Hepatocyte (in vitro differentiated cells): ENCODE measurements at regions not wholly inside any gene's neighbourhood (a gene's known extent, or its start where the extent isn't known, plus 50 kb on each side); places are given as distances from the start of the nearest gene placed in this dataset.

Experiments used
- DNase-seq: peaks from one replicate; pipeline ENCODE4 v3.0.0-alpha.2; 2016; ENCODE audit warnings: low spot score
- H2AFZ ChIP-seq: fragments of 200-600 bp; sonication (generic); 2 replicates; pipeline ENCODE4 v1.6.0; 2016; ENCODE audit warnings: antibody characterized with exemption, mild to moderate bottlenecking
- H3K27ac ChIP-seq: fragments of 200-600 bp; sonication (generic); 2 replicates; pipeline ENCODE4 v1.5.1; 2016; ENCODE audit warnings: mild to moderate bottlenecking
- H3K27me3 ChIP-seq: fragments of 200-600 bp; sonication (generic); 2 replicates; pipeline ENCODE4 v1.6.1; 2016
- H3K36me3 ChIP-seq: fragments of 200-600 bp; sonication (generic); replicated peaks from 2 replicates; pipeline ENCODE4 v1.5.1; 2016; ENCODE audit warnings: low read depth; ENCODE audit not compliant: insufficient read depth
- H3K4me1 ChIP-seq: fragments of 200-600 bp; sonication (generic); 2 replicates; pipeline ENCODE4 v1.5.1; 2016; ENCODE audit warnings: mild to moderate bottlenecking, moderate library complexity; ENCODE audit not compliant: insufficient read depth
- H3K4me2 ChIP-seq: fragments of 200-600 bp; sonication (generic); 2 replicates; pipeline ENCODE4 v1.6.0; 2016
- H3K4me3 ChIP-seq: fragments of 200-600 bp; sonication (generic); 2 replicates; pipeline ENCODE4 v1.5.1; 2016; ENCODE audit warnings: mild to moderate bottlenecking
- H3K79me2 ChIP-seq: fragments of 200-600 bp; sonication (generic); 2 replicates; pipeline ENCODE4 v1.6.0; 2017; ENCODE audit warnings: mild to moderate bottlenecking
- H3K9me2 ChIP-seq: fragments of 200-600 bp; sonication (generic); replicated peaks from 2 replicates; pipeline ENCODE4 v1.6.0; 2017; ENCODE audit warnings: mild to moderate bottlenecking; ENCODE audit not compliant: insufficient read depth
- H3K9me3 ChIP-seq: fragments of 200-600 bp; sonication (generic); 2 replicates; pipeline ENCODE4 v1.5.1; 2016; ENCODE audit warnings: low read depth, mild to moderate bottlenecking
- H4K20me1 ChIP-seq: fragments of 200-600 bp; sonication (generic); 2 replicates; pipeline ENCODE4 v1.6.0; 2016; ENCODE audit warnings: mild to moderate bottlenecking; ENCODE audit not compliant: insufficient read depth, poor library complexity, severe bottlenecking
- EZH2 ChIP-seq: fragments of 200-600 bp; sonication (generic); IDR thresholded peaks from 2 replicates; pipeline ENCODE4 v1.6.1; 2016; ENCODE audit warnings: antibody characterized with exemption, mild to moderate bottlenecking, borderline replicate concordance
- EZH2phosphoT487 ChIP-seq: fragments of 200-600 bp; sonication (generic); IDR thresholded peaks from one replicate; pipeline ENCODE4 v1.6.1; 2018; ENCODE audit warnings: antibody characterized with exemption, mild to moderate bottlenecking, low read depth, moderate library complexity; ENCODE audit not compliant: unreplicated experiment, severe bottlenecking
- WGBS: methylation state at CpG from one replicate; pipeline ENCODE4 v1.1.6; 2016; ENCODE audit warnings: low lambda C conversion rate; ENCODE audit errors: missing lambda C conversion rate; 5-methylcytosine and 5-hydroxymethylcytosine counted together
- TF ChIP-seq, protein P1 (sequence below): fragments of 200-600 bp; sonication (generic); IDR thresholded peaks from 2 replicates; pipeline ENCODE4 v1.5.1; 2016; ENCODE audit warnings: antibody characterized with exemption, mild to moderate bottlenecking; ENCODE audit not compliant: poor library complexity

DNA sequence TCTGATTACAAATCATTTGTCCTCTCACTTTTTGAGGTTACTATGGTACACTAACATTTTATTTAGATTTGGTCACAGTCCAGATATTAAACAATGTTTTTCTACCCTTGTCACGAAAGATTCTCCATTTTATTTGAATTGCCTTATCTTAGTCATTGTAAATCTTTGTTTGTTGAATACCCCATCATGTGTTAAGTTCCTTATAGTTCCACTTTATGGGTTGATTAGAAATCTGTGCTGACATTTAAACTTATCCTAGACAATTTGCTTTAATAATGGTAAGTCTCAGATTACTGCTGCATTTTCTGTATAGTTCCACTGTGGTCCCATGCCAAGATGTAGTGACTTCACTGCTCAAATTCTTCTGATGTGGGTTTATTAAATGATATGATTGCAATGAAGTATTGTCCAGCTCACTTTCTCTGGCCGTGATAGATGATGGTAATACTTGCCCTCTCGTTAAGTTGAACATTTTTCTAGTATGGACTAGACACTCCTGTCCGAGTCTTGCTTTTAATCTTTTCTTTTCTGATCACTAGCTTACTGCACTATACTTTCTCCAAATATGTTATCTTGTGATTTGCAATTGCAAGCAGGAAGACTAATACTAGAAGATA, 1107.3 kb downstream of the SLC6A15 start:
- no peaks in the 10 kb centered on the region for H3K36me3 ChIP-seq
- H3K9me2 ChIP-seq, result no peaks in the 10 kb centered on the region
- 70% methylated on average over 4 of the region's 4 CpGs for WGBS
- TF ChIP-seq, protein P1, sequence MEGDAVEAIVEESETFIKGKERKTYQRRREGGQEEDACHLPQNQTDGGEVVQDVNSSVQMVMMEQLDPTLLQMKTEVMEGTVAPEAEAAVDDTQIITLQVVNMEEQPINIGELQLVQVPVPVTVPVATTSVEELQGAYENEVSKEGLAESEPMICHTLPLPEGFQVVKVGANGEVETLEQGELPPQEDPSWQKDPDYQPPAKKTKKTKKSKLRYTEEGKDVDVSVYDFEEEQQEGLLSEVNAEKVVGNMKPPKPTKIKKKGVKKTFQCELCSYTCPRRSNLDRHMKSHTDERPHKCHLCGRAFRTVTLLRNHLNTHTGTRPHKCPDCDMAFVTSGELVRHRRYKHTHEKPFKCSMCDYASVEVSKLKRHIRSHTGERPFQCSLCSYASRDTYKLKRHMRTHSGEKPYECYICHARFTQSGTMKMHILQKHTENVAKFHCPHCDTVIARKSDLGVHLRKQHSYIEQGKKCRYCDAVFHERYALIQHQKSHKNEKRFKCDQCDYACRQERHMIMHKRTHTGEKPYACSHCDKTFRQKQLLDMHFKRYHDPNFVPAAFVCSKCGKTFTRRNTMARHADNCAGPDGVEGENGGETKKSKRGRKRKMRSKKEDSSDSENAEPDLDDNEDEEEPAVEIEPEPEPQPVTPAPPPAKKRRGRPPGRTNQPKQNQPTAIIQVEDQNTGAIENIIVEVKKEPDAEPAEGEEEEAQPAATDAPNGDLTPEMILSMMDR, result no peak
- no peak for TF ChIP-seq EZH2
- no peak overlapping the region for H3K4me3 ChIP-seq
- H3K4me2 ChIP-seq, result no peak overlapping the region
- no peaks in the 10 kb centered on the region for H3K79me2 ChIP-seq
- H3K4me1 ChIP-seq, result no peaks in the 10 kb centered on the region
- H4K20me1 ChIP-seq, result no peaks in the 10 kb centered on the region
- no peak overlapping the region for H3K27ac ChIP-seq
- no peaks in the 10 kb centered on the region for H3K27me3 ChIP-seq
- H2AFZ ChIP-seq, result no peak overlapping the region
- no peaks in the 10 kb centered on the region for H3K9me3 ChIP-seq
- no peak for DNase-seq

DNA sequence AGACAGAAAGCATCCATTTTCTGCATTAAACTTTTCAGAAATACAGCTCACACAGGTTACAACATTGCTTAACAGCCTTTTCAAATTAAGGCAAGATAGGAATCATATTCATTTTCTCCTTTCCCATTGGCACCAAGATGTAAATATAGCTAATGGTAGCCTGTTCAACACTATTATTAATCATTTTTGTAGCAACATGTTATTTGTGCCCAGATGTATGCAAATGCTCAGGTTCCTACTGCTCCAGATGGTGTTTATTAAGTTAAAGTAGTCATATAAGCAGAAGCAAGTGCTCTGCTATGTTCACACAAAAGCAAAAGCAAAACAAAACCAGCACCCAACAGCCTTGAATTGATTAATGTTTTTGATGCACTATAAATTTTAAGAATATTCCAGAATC, 1110.6 kb downstream of the SLC6A15 start:
- Histone ChIP-seq H2AFZ (no peak overlapping the region), H3K4me3 (no peak overlapping the region), H3K9me3 (no peaks in the 10 kb centered on the region), H3K4me1 (no peaks in the 10 kb centered on the region), H3K9me2 (no peaks in the 10 kb centered on the region), H3K27me3 (no peaks in the 10 kb centered on the region), H3K79me2 (no peaks in the 10 kb centered on the region), H3K27ac (no peak overlapping the region), H3K36me3 (no peaks in the 10 kb centered on the region), H4K20me1 (no peaks in the 10 kb centered on the region), H3K4me2 (no peak overlapping the region)
- TF ChIP-seq, protein P1, result no peak
- no peak for DNase-seq

DNA sequence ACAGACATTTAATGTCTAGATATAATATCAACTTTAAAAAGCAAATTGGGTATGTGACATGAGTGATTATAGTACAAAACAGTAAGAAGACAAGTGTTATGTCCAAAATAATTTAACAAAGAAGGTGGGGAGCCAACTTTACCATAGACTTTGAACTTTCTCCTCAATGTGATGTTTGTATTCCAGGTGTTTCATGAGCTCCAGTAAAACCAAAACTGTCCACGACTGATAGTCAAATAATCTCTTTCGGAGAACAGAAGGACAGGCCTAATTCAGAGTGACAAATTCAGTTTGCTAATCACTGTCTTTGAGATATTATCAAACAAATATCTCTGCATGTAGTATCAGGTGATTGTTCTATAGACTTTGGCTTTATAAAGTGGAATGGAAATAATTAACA, 1112.6 kb downstream of the SLC6A15 start:
- TF ChIP-seq EZH2phosphoT487 (no peak), EZH2 (no peak)
- TF ChIP-seq, protein P1, result no peak
- no peak overlapping the region for H3K4me2 ChIP-seq
- no peak overlapping the region for H3K27ac ChIP-seq
- no peaks in the 10 kb centered on the region for H4K20me1 ChIP-seq
- H3K9me3 ChIP-seq, result no peaks in the 10 kb centered on the region
- H3K4me3 ChIP-seq, result no peak overlapping the region
- H3K9me2 ChIP-seq, result no peaks in the 10 kb centered on the region
- no peaks in the 10 kb centered on the region for H3K79me2 ChIP-seq
- no peak overlapping the region for H2AFZ ChIP-seq
- no peaks in the 10 kb centered on the region for H3K27me3 ChIP-seq
- no peak for DNase-seq
- no peaks in the 10 kb centered on the region for H3K36me3 ChIP-seq
- H3K4me1 ChIP-seq, result no peaks in the 10 kb centered on the region
- 60% methylated on average over 2 of the region's 2 CpGs for WGBS

DNA sequence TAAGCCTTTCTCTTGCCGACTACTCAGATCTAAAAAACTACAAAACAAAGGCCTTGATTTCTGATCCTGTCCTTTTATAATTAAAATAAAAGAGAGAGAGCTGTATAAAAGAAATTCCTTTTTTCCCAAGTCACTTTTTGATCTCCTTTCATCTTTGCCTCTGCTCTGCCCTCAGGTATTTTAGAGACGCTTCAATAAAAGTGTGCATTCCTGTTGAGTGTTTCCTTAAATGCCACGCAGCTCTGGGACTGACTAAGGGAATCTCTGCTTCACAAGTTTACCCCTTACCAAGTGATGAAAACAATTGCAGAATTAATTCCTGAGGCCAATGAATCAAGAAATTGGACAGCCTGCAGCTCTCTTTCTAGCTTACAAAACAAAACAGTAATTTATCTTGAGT, 1109.8 kb downstream of the TMTC2 start:
- Histone ChIP-seq H3K79me2 (no peaks in the 10 kb centered on the region), H3K9me2 (no peaks in the 10 kb centered on the region), H3K27me3 (no peaks in the 10 kb centered on the region), H3K27ac (no peak overlapping the region), H3K36me3 (no peaks in the 10 kb centered on the region), H3K4me3 (no peak overlapping the region), H3K4me1 (no peaks in the 10 kb centered on the region), H2AFZ (no peak overlapping the region), H4K20me1 (no peaks in the 10 kb centered on the region), H3K9me3 (no peaks in the 10 kb centered on the region), H3K4me2 (no peak overlapping the region)
- TF ChIP-seq, protein P1, result no peak
- TF ChIP-seq EZH2phosphoT487, result no peak
- TF ChIP-seq EZH2, result no peak
- WGBS, result 44% methylated on average over 3 of the region's 3 CpGs
- DNase-seq, result no peak
